MM.1S (cell line): ENCODE measurements at regions not wholly inside any gene's neighbourhood (a gene's known extent, or its start where the extent isn't known, plus 50 kb on each side); places are given as distances from the start of the nearest gene placed in this dataset.

ENCODE experiments used
- DNase-seq: peaks from one replicate; pipeline ENCODE4 v3.0.0-alpha.2; 2015
- H2AFZ ChIP-seq: fragments of 300-600 bp; sonication (generic); 2 replicates; pipeline ENCODE4 v1.6.0; 2016; ENCODE audit warnings: antibody characterized with exemption, low read length
- H3F3A ChIP-seq: fragments of 300-600 bp; sonication (generic); 2 replicates; pipeline ENCODE4 v1.6.1; 2016; ENCODE audit warnings: mild to moderate bottlenecking, antibody characterized with exemption, low read length, moderate library complexity, mixed read lengths; ENCODE audit not compliant: insufficient read depth
- H3K27ac ChIP-seq: fragments of 300-600 bp; sonication (generic); 2 replicates; pipeline ENCODE4 v1.5.1; 2016; ENCODE audit warnings: mild to moderate bottlenecking, low read length
- H3K27me3 ChIP-seq: fragments of 300-600 bp; sonication (generic); replicated peaks from 2 replicates; pipeline ENCODE4 v1.6.0; 2016; ENCODE audit warnings: low read length; ENCODE audit not compliant: insufficient read depth
- H3K36me3 ChIP-seq: fragments of 300-600 bp; sonication (generic); replicated peaks from 2 replicates; pipeline ENCODE4 v1.6.1; 2016; ENCODE audit warnings: mild to moderate bottlenecking, low read length, mixed read lengths; ENCODE audit not compliant: insufficient read depth
- H3K4me1 ChIP-seq: fragments of 300-600 bp; sonication (generic); 2 replicates; pipeline ENCODE4 v1.6.1; 2016; ENCODE audit warnings: low read length, mixed read lengths
- H3K4me2 ChIP-seq: fragments of 300-600 bp; sonication (generic); 2 replicates; pipeline ENCODE4 v1.6.0; 2016; ENCODE audit warnings: low read depth, low read length
- H3K4me3 ChIP-seq: fragments of 300-600 bp; sonication (generic); 2 replicates; pipeline ENCODE4 v1.5.1; 2016; ENCODE audit warnings: low read length, mixed read lengths
- H3K79me2 ChIP-seq: fragments of 300-600 bp; sonication (generic); 2 replicates; pipeline ENCODE4 v1.6.1; 2016; ENCODE audit warnings: mixed run types, low read length, mixed read lengths
- H3K9ac ChIP-seq: fragments of 300-600 bp; sonication (generic); 2 replicates; pipeline ENCODE4 v1.6.1; 2016; ENCODE audit warnings: low read length, mixed read lengths
- H3K9me2 ChIP-seq: fragments of 300-600 bp; sonication (generic); replicated peaks from 2 replicates; pipeline ENCODE4 v1.6.1; 2016; ENCODE audit warnings: mild to moderate bottlenecking, low read length, mixed read lengths; ENCODE audit not compliant: insufficient read depth
- H3K9me3 ChIP-seq: fragments of 300-600 bp; sonication (generic); replicated peaks from 2 replicates; pipeline ENCODE4 v1.6.1; 2016; ENCODE audit warnings: mild to moderate bottlenecking, low read length, mixed read lengths; ENCODE audit not compliant: insufficient read depth
- H4K20me1 ChIP-seq: fragments of 300-600 bp; sonication (generic); 2 replicates; pipeline ENCODE4 v1.6.1; 2016; ENCODE audit warnings: mild to moderate bottlenecking, low read length, moderate library complexity, mixed read lengths; ENCODE audit not compliant: insufficient read depth
- EZH2 ChIP-seq: fragments of 300-600 bp; sonication (generic); optimal IDR thresholded peaks from 2 replicates; pipeline ENCODE3; 2017; ENCODE audit warnings: low read depth, mild to moderate bottlenecking, antibody characterized with exemption, low read length, mixed read lengths
- EZH2phosphoT487 ChIP-seq: fragments of 300-600 bp; sonication (generic); IDR thresholded peaks from 2 replicates; pipeline ENCODE4 v1.6.1; 2018; ENCODE audit warnings: antibody characterized with exemption, low read length
- TF ChIP-seq, protein P1 (sequence below): fragments of 300-600 bp; sonication (generic); IDR thresholded peaks from 2 replicates; pipeline ENCODE4 v1.5.1; 2016; ENCODE audit warnings: antibody characterized with exemption, low read length, mixed read lengths

DNA sequence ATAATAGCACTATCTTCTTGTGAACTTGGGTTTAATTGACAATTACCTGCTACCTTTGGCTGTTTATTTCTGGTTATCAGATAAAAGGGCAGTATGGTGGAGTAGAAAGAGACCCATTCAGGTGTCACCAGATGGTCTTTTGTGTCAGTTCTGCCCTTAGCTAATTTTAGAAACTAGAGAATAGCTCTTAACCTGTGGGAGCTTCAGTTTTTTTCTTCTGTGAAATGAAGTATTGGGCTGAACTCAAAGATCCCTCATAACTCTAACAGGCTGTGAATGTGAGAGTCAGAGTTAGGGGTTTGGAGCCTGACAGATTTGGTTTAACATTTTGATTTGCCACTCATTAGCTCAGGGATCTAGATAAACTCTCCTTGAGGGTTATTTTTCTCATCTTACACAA is 335.2 kb downstream of the PPP1R2C start:
- H3K27me3 ChIP-seq = no peaks in the 10 kb centered on the region
- no peak overlapping the region for H3K4me3 ChIP-seq
- H2AFZ ChIP-seq = no peak overlapping the region
- no peak for TF ChIP-seq EZH2phosphoT487
- TF ChIP-seq, protein P1, sequence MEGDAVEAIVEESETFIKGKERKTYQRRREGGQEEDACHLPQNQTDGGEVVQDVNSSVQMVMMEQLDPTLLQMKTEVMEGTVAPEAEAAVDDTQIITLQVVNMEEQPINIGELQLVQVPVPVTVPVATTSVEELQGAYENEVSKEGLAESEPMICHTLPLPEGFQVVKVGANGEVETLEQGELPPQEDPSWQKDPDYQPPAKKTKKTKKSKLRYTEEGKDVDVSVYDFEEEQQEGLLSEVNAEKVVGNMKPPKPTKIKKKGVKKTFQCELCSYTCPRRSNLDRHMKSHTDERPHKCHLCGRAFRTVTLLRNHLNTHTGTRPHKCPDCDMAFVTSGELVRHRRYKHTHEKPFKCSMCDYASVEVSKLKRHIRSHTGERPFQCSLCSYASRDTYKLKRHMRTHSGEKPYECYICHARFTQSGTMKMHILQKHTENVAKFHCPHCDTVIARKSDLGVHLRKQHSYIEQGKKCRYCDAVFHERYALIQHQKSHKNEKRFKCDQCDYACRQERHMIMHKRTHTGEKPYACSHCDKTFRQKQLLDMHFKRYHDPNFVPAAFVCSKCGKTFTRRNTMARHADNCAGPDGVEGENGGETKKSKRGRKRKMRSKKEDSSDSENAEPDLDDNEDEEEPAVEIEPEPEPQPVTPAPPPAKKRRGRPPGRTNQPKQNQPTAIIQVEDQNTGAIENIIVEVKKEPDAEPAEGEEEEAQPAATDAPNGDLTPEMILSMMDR = no peak
- TF ChIP-seq EZH2 = no peak
- H3K9me2 ChIP-seq = no peaks in the 10 kb centered on the region
- no peaks in the 10 kb centered on the region for H3K79me2 ChIP-seq
- H3F3A ChIP-seq = no peaks in the 10 kb centered on the region
- DNase-seq = peak; percentile 48
- no peaks in the 10 kb centered on the region for H3K36me3 ChIP-seq
- no peaks in the 10 kb centered on the region for H4K20me1 ChIP-seq
- peak overlapping the region; percentile 29; the same call in 1 of the 2 replicates for H3K27ac ChIP-seq
- no peak overlapping the region for H3K4me2 ChIP-seq
- peaks cover 21% of the 10 kb centered on the region for H3K4me1 ChIP-seq
- H3K9ac ChIP-seq = no peak overlapping the region
- no peaks in the 10 kb centered on the region for H3K9me3 ChIP-seq

DNA sequence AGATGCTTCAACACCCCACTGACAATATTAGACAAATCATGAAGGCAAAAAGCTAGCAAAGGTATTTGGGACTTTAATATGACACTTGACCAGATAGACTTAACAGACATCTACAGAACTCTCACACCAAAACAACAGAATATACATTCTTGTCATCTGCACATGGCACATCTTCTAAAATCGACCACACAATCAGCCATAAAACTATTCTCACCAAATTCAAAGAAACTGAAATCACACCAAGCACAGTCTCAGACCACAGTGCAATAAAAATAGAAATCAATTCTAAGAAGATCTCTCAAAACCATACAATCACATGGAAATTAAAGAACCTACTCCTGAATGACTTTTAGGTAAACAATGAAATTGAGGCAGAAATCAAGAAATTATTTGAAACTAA is 340.8 kb downstream of the PPP1R2C start:
- H3K27me3 ChIP-seq = no peaks in the 10 kb centered on the region

DNA sequence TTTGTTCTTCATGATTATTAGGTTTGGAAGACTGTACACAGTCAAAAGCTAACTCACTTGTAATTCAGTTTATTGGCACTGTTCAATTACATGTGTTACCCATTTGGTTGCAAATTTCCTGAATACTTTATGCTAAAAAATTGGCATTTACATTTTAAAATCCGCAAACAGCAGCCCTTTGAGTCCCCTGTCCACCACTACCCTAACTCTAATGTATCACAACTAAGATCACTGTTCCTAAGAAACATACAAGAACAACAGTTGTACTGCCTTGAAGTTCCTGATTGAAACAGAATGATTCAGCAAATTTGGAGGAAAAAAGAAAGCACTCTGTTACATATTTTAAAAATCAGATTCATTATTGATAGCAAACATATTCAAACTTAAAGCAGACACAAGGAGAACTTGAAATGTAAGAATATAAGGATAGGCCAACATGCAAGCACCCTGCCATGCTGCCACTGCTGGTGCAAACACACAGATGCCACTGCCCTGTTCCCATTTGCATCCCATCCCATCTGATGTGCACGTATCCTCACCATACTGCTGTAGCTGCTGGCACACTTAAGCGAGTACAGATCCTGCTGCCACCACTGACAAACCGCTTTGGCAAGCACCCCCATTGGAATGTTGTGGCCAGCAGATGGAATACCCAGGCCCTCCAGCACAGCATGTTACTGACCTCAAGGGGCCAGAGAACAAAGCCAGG is 343.4 kb downstream of the PPP1R2C start:
- no peaks in the 10 kb centered on the region for H3K36me3 ChIP-seq
- H3F3A ChIP-seq = no peaks in the 10 kb centered on the region
- H3K27ac ChIP-seq = no peak overlapping the region
- peaks cover 16% of the 10 kb centered on the region for H3K4me1 ChIP-seq
- no peaks in the 10 kb centered on the region for H3K79me2 ChIP-seq
- no peak overlapping the region for H3K4me2 ChIP-seq
- DNase-seq = no peak
- H2AFZ ChIP-seq = no peak overlapping the region
- no peak overlapping the region for H3K9ac ChIP-seq
- no peaks in the 10 kb centered on the region for H3K27me3 ChIP-seq
- no peaks in the 10 kb centered on the region for H3K9me2 ChIP-seq
- H3K9me3 ChIP-seq = no peaks in the 10 kb centered on the region
- H3K4me3 ChIP-seq = no peak overlapping the region
- no peaks in the 10 kb centered on the region for H4K20me1 ChIP-seq
- TF ChIP-seq, protein P1 = no peak
- TF ChIP-seq EZH2phosphoT487 (no peak), EZH2 (no peak)

More for the DNA sequence above, 340.8 kb downstream of the PPP1R2C start:
- no peaks in the 10 kb centered on the region for H3K79me2 ChIP-seq
- H3F3A ChIP-seq = no peaks in the 10 kb centered on the region
- no peaks in the 10 kb centered on the region for H3K36me3 ChIP-seq
- H3K9me2 ChIP-seq = no peaks in the 10 kb centered on the region
- peaks cover 17% of the 10 kb centered on the region for H3K4me1 ChIP-seq
- peak; percentile 44 for DNase-seq
- H3K4me3 ChIP-seq = no peak overlapping the region
- H3K9me3 ChIP-seq = no peaks in the 10 kb centered on the region
- peak overlapping the region; percentile 29; the same call in 1 of the 2 replicates for H3K4me2 ChIP-seq
- H4K20me1 ChIP-seq = no peaks in the 10 kb centered on the region
- H3K9ac ChIP-seq = no peak overlapping the region
- TF ChIP-seq, protein P1 = no peak
- TF ChIP-seq EZH2 = no peak
- no peak for TF ChIP-seq EZH2phosphoT487
- H2AFZ ChIP-seq = no peak overlapping the region
- H3K27ac ChIP-seq = peak overlapping the region; percentile 36; the same call in 1 of the 2 replicates
